SK-N-SH (cell line): ENCODE measurements at regions not wholly inside any gene's neighbourhood (a gene's known extent, or its start where the extent isn't known, plus 50 kb on each side); places are given as distances from the start of the nearest gene placed in this dataset.

ENCODE experiments used
- ELF1 ChIP-seq: IDR thresholded peaks from 2 replicates; pipeline ENCODE4 v1.4.0; 2012
- FOSL2 ChIP-seq: IDR thresholded peaks from 2 replicates; pipeline ENCODE4 v1.4.0; 2012; ENCODE audit warnings: low read depth, mild to moderate bottlenecking, moderate library complexity, borderline replicate concordance
- FOXM1 ChIP-seq: IDR thresholded peaks from 2 replicates; pipeline ENCODE4 v1.4.0; 2012; ENCODE audit warnings: low read depth, mild to moderate bottlenecking
- GABPA ChIP-seq: IDR thresholded peaks from 2 replicates; pipeline ENCODE4 v1.4.0; 2012; ENCODE audit warnings: low read depth, mild to moderate bottlenecking
- GATA2 ChIP-seq: sonication (generic); formaldehyde crosslinking; IDR thresholded peaks from 2 replicates; pipeline ENCODE4 v1.5.0; 2020; ENCODE audit warnings: mild to moderate bottlenecking, missing genetic modification reagents
- POLR2AphosphoS5 ChIP-seq: IDR thresholded peaks from 2 replicates; pipeline ENCODE4 v1.6.1; 2012; ENCODE audit warnings: low read depth, low read length
- TAF1 ChIP-seq: IDR thresholded peaks from 2 replicates; pipeline ENCODE4 v1.6.1; 2012; ENCODE audit warnings: low read depth, mild to moderate bottlenecking, low read length, moderate library complexity, borderline replicate concordance
- TCF12 ChIP-seq: IDR thresholded peaks from 2 replicates; pipeline ENCODE4 v1.4.0; 2012
- YY1 ChIP-seq: IDR thresholded peaks from 2 replicates; pipeline ENCODE4 v1.4.0; 2012; ENCODE audit warnings: low read depth, mild to moderate bottlenecking
- TF ChIP-seq, protein P1 (sequence below): fragments of 200-600 bp; sonication (generic); IDR thresholded peaks from 2 replicates; pipeline ENCODE4 v1.6.1; 2017; ENCODE audit warnings: antibody characterized with exemption, mild to moderate bottlenecking, moderate library complexity
- TF ChIP-seq, protein P2 (sequence below): IDR thresholded peaks from 2 replicates; pipeline ENCODE4 v1.4.0; 2012; ENCODE audit warnings: low read depth, borderline replicate concordance
- TF ChIP-seq, protein P3 (sequence below): IDR thresholded peaks from 2 replicates; pipeline ENCODE4 v1.4.0; 2012; ENCODE audit warnings: low read depth

DNA sequence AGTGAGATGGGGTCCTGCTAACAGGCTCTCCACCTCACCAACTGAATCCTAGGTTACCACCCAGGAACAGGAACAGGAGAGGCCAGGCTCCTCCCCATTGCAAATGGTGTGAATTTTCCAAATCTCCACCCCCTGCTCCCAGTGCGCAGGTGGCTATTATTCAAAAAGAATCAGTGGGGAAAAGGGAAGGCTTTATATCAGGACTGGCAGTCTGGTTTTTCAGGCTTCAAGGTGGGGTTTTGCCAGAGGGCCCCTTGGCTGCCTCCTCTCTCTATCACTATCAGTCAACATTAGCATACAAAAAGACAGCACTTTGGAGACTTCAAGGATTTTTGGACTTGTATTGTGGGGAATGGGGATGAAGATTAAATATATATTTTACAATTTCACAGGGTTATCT is 1817.6 kb upstream of the C9orf72 start:
- TF ChIP-seq, protein P1, sequence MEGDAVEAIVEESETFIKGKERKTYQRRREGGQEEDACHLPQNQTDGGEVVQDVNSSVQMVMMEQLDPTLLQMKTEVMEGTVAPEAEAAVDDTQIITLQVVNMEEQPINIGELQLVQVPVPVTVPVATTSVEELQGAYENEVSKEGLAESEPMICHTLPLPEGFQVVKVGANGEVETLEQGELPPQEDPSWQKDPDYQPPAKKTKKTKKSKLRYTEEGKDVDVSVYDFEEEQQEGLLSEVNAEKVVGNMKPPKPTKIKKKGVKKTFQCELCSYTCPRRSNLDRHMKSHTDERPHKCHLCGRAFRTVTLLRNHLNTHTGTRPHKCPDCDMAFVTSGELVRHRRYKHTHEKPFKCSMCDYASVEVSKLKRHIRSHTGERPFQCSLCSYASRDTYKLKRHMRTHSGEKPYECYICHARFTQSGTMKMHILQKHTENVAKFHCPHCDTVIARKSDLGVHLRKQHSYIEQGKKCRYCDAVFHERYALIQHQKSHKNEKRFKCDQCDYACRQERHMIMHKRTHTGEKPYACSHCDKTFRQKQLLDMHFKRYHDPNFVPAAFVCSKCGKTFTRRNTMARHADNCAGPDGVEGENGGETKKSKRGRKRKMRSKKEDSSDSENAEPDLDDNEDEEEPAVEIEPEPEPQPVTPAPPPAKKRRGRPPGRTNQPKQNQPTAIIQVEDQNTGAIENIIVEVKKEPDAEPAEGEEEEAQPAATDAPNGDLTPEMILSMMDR = no peak
- TF ChIP-seq, protein P2, sequence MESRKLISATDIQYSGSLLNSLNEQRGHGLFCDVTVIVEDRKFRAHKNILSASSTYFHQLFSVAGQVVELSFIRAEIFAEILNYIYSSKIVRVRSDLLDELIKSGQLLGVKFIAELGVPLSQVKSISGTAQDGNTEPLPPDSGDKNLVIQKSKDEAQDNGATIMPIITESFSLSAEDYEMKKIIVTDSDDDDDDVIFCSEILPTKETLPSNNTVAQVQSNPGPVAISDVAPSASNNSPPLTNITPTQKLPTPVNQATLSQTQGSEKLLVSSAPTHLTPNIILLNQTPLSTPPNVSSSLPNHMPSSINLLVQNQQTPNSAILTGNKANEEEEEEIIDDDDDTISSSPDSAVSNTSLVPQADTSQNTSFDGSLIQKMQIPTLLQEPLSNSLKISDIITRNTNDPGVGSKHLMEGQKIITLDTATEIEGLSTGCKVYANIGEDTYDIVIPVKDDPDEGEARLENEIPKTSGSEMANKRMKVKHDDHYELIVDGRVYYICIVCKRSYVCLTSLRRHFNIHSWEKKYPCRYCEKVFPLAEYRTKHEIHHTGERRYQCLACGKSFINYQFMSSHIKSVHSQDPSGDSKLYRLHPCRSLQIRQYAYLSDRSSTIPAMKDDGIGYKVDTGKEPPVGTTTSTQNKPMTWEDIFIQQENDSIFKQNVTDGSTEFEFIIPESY = no peak
- TF ChIP-seq GABPA (no peak), ELF1 (no peak), TCF12 (no peak), POLR2AphosphoS5 (no peak), TAF1 (no peak), GATA2 (CRISPR knock-in tag) (no peak), FOSL2 (no peak), FOXM1 (no peak), YY1 (no peak)
- TF ChIP-seq, protein P3, sequence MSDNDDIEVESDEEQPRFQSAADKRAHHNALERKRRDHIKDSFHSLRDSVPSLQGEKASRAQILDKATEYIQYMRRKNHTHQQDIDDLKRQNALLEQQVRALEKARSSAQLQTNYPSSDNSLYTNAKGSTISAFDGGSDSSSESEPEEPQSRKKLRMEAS = no peak
